GM23338 (cell line): ENCODE measurements at regions not wholly inside any gene's neighbourhood (a gene's known extent, or its start where the extent isn't known, plus 50 kb on each side); places are given as distances from the start of the nearest gene placed in this dataset.

Experiments used
- ATAC-seq: fragments of 200-7000 bp; cut with Tn5 transposase; 3 replicates; pipeline ENCODE4 v1.9.1; 2020
- DNase-seq: peaks from one replicate; pipeline ENCODE4 v3.0.0-alpha.2; 2015; ENCODE audit warnings: low spot score
- H2AFZ ChIP-seq: fragments of 200-600 bp; sonication (generic); 2 replicates; pipeline ENCODE4 v1.8.0; 2016; ENCODE audit warnings: antibody characterized with exemption, mild to moderate bottlenecking, moderate library complexity
- H3F3A ChIP-seq: fragments of 200-600 bp; sonication (generic); replicated peaks from 2 replicates; pipeline ENCODE4 v1.8.0; 2017; ENCODE audit warnings: antibody characterized with exemption, mixed run types, low read depth
- H3K27ac ChIP-seq: fragments of 200-600 bp; sonication (generic); 2 replicates; pipeline ENCODE4 v1.6.1; 2016; ENCODE audit warnings: low read depth
- H3K27me3 ChIP-seq: fragments of 200-600 bp; sonication (generic); 2 replicates; pipeline ENCODE4 v1.8.0; 2016; ENCODE audit warnings: mild to moderate bottlenecking, mixed run types, moderate library complexity; ENCODE audit not compliant: insufficient read depth
- H3K36me3 ChIP-seq: fragments of 200-600 bp; sonication (generic); 2 replicates; pipeline ENCODE4 v1.8.0; 2016; ENCODE audit warnings: mild to moderate bottlenecking; ENCODE audit not compliant: insufficient read depth
- H3K4me1 ChIP-seq: fragments of 200-600 bp; sonication (generic); 2 replicates; pipeline ENCODE4 v1.8.0; 2016; ENCODE audit warnings: mild to moderate bottlenecking, moderate library complexity; ENCODE audit not compliant: insufficient read depth
- H3K4me2 ChIP-seq: fragments of 200-600 bp; sonication (generic); 2 replicates; pipeline ENCODE4 v1.7.1; 2017; ENCODE audit warnings: mixed run types
- H3K4me3 ChIP-seq: fragments of 200-600 bp; sonication (generic); 2 replicates; pipeline ENCODE4 v1.6.1; 2016; ENCODE audit warnings: mixed run types
- H3K79me2 ChIP-seq: fragments of 200-600 bp; sonication (generic); replicated peaks from 2 replicates; pipeline ENCODE4 v1.8.0; 2017; ENCODE audit warnings: mild to moderate bottlenecking; ENCODE audit not compliant: insufficient read depth
- H3K9me2 ChIP-seq: fragments of 200-600 bp; sonication (generic); 2 replicates; pipeline ENCODE4 v1.8.0; 2017; ENCODE audit not compliant: insufficient read depth
- H4K20me1 ChIP-seq: fragments of 200-600 bp; sonication (generic); replicated peaks from 2 replicates; pipeline ENCODE4 v1.8.0; 2017; ENCODE audit warnings: mild to moderate bottlenecking; ENCODE audit not compliant: insufficient read depth
- H3K27ac Mint-ChIP-seq: 2 replicates; pipeline ENCODE4 v1.8.0; 2020; ENCODE audit warnings: inconsistent platforms, mild to moderate bottlenecking, moderate library complexity, mixed read lengths
- H3K27me3 Mint-ChIP-seq: 3 replicates; pipeline ENCODE4 v1.8.0; 2022; ENCODE audit warnings: low read depth, mild to moderate bottlenecking, moderate library complexity, mixed read lengths, inconsistent platforms; ENCODE audit not compliant: insufficient read depth, poor library complexity
- H3K36me3 Mint-ChIP-seq: 3 replicates; pipeline ENCODE4 v1.8.0; 2021; ENCODE audit warnings: low read depth, mild to moderate bottlenecking, inconsistent platforms, moderate library complexity, mixed read lengths
- H3K4me1 Mint-ChIP-seq: 3 replicates; pipeline ENCODE4 v1.8.0; 2020; ENCODE audit warnings: mild to moderate bottlenecking, inconsistent platforms, mixed read lengths
- H3K4me3 Mint-ChIP-seq: 3 replicates; pipeline ENCODE4 v1.8.0; 2021; ENCODE audit warnings: moderate library complexity, mild to moderate bottlenecking, inconsistent platforms, mixed read lengths
- H3K9me3 Mint-ChIP-seq: 3 replicates; pipeline ENCODE4 v1.8.0; 2020; ENCODE audit warnings: moderate library complexity, mild to moderate bottlenecking, inconsistent platforms, mixed read lengths
- EZH2 ChIP-seq: fragments of 200-600 bp; sonication (generic); IDR thresholded peaks from one replicate; pipeline ENCODE4 v1.8.0; 2017; ENCODE audit warnings: antibody characterized with exemption, mild to moderate bottlenecking, low read depth; ENCODE audit not compliant: unreplicated experiment
- JUNB ChIP-seq: IDR thresholded peaks from one replicate; pipeline ENCODE4 v1.6.1; 2016; ENCODE audit warnings: antibody characterized with exemption; ENCODE audit not compliant: unreplicated experiment
- TF ChIP-seq, protein P1 (sequence below): IDR thresholded peaks from one replicate; pipeline ENCODE4 v1.6.1; 2018; ENCODE audit warnings: antibody characterized with exemption; ENCODE audit not compliant: unreplicated experiment
- TF ChIP-seq, protein P2 (sequence below): fragments of 250-450 bp; sonication (Bioruptor Pico); IDR thresholded peaks from 2 replicates; pipeline ENCODE4 v1.5.0; 2020; ENCODE audit warnings: mild to moderate bottlenecking, moderate library complexity
- TF ChIP-seq, protein P3 (sequence below): IDR thresholded peaks from 2 replicates; pipeline ENCODE4 v1.6.1; 2016; ENCODE audit warnings: antibody characterized with exemption
- TF ChIP-seq, protein P4 (sequence below), 2 experiments: fragments of 200-600 bp in 1 of 2; sonication (generic) in 1 of 2; conservative IDR thresholded peaks; 2 replicates each; pipeline versions ENCODE4 v1.5.1 to v1.6.1; 2016 to 2017; ENCODE audit warnings: antibody characterized with exemption in 2 of 2, low read depth in 2 of 2, mild to moderate bottlenecking in 2 of 2, moderate library complexity in 1 of 2

DNA sequence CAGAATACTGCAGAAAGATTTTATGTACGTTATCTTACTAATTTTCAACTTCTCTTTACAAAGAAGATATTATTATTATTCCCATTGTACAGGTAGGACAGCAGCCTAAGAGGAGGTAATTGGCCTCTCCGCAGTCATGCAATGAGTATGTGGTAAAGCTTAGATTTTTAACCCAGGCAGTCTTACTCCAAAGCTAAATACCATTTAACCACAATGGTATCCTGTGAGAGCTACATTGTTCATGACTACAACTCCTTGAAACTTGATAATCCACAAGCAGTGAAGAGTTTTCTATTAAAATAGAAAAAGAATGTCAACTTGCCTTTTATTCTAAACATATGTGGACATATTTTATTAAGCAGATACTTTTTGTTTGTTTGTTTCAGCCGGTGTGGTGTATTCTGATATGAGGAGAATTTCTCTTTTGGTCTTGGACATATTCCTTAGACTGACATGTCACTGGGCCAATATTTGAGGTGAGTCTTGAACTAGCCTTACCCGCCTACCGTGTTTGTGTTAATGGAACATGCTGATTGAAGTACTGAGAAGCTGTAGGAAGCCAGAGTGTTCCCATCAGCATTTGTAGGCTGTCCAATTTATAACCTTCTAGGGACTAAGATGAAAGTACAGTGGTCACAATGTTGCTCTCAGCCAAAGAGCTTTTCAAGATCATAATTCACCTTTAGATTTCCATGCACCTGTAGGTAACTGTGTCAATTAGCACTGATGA, 293.9 kb upstream of the DCC start (continued):
- TF ChIP-seq, protein P1, sequence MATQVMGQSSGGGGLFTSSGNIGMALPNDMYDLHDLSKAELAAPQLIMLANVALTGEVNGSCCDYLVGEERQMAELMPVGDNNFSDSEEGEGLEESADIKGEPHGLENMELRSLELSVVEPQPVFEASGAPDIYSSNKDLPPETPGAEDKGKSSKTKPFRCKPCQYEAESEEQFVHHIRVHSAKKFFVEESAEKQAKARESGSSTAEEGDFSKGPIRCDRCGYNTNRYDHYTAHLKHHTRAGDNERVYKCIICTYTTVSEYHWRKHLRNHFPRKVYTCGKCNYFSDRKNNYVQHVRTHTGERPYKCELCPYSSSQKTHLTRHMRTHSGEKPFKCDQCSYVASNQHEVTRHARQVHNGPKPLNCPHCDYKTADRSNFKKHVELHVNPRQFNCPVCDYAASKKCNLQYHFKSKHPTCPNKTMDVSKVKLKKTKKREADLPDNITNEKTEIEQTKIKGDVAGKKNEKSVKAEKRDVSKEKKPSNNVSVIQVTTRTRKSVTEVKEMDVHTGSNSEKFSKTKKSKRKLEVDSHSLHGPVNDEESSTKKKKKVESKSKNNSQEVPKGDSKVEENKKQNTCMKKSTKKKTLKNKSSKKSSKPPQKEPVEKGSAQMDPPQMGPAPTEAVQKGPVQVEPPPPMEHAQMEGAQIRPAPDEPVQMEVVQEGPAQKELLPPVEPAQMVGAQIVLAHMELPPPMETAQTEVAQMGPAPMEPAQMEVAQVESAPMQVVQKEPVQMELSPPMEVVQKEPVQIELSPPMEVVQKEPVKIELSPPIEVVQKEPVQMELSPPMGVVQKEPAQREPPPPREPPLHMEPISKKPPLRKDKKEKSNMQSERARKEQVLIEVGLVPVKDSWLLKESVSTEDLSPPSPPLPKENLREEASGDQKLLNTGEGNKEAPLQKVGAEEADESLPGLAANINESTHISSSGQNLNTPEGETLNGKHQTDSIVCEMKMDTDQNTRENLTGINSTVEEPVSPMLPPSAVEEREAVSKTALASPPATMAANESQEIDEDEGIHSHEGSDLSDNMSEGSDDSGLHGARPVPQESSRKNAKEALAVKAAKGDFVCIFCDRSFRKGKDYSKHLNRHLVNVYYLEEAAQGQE: no peak
- TF ChIP-seq, protein P2, sequence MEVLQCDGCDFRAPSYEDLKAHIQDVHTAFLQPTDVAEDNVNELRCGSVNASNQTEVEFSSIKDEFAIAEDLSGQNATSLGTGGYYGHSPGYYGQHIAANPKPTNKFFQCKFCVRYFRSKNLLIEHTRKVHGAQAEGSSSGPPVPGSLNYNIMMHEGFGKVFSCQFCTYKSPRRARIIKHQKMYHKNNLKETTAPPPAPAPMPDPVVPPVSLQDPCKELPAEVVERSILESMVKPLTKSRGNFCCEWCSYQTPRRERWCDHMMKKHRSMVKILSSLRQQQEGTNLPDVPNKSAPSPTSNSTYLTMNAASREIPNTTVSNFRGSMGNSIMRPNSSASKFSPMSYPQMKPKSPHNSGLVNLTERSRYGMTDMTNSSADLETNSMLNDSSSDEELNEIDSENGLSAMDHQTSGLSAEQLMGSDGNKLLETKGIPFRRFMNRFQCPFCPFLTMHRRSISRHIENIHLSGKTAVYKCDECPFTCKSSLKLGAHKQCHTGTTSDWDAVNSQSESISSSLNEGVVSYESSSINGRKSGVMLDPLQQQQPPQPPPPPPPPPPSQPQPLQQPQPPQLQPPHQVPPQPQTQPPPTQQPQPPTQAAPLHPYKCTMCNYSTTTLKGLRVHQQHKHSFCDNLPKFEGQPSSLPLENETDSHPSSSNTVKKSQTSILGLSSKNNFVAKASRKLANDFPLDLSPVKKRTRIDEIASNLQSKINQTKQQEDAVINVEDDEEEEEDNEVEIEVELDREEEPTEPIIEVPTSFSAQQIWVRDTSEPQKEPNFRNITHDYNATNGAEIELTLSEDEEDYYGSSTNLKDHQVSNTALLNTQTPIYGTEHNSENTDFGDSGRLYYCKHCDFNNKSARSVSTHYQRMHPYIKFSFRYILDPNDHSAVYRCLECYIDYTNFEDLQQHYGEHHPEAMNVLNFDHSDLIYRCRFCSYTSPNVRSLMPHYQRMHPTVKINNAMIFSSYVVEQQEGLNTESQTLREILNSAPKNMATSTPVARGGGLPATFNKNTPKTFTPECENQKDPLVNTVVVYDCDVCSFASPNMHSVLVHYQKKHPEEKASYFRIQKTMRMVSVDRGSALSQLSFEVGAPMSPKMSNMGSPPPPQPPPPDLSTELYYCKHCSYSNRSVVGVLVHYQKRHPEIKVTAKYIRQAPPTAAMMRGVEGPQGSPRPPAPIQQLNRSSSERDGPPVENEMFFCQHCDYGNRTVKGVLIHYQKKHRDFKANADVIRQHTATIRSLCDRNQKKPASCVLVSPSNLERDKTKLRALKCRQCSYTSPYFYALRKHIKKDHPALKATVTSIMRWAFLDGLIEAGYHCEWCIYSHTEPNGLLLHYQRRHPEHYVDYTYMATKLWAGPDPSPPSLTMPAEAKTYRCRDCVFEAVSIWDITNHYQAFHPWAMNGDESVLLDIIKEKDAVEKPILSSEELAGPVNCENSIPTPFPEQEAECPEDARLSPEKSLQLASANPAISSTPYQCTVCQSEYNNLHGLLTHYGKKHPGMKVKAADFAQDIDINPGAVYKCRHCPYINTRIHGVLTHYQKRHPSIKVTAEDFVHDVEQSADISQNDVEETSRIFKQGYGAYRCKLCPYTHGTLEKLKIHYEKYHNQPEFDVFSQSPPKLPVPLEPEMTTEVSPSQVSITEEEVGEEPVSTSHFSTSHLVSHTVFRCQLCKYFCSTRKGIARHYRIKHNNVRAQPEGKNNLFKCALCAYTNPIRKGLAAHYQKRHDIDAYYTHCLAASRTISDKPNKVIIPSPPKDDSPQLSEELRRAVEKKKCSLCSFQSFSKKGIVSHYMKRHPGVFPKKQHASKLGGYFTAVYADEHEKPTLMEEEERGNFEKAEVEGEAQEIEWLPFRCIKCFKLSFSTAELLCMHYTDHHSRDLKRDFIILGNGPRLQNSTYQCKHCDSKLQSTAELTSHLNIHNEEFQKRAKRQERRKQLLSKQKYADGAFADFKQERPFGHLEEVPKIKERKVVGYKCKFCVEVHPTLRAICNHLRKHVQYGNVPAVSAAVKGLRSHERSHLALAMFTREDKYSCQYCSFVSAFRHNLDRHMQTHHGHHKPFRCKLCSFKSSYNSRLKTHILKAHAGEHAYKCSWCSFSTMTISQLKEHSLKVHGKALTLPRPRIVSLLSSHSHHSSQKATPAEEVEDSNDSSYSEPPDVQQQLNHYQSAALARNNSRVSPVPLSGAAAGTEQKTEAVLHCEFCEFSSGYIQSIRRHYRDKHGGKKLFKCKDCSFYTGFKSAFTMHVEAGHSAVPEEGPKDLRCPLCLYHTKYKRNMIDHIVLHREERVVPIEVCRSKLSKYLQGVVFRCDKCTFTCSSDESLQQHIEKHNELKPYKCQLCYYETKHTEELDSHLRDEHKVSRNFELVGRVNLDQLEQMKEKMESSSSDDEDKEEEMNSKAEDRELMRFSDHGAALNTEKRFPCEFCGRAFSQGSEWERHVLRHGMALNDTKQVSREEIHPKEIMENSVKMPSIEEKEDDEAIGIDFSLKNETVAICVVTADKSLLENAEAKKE (CRISPR knock-in tag): no peak

DNA sequence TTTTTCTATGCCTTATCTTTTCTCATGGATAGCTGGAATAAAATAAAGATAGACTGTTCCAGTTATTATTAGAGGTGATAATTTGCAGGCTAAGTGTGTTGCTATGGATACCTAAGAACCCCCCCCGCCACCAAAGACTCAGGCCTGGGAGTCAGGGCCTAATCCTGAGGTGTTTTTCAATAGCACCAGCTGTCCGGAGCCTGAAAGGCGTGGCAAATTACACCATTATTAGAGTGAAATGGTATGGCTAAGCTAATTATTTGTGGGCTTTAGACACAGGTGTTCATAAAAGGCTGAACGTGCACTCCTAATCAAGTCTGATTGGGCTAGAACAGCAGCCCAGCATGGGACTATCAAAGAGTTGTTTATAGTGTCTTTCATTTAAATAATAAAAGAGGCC, 293.2 kb upstream of the DCC start:
- Histone ChIP-seq H2AFZ (no peak overlapping the region), H3K79me2 (no peaks in the 10 kb centered on the region), H3K4me1 (no peaks in the 10 kb centered on the region), H4K20me1 (no peaks in the 10 kb centered on the region), H3K27ac (no peak overlapping the region), H3K27me3 (no peaks in the 10 kb centered on the region), H3K9me2 (no peaks in the 10 kb centered on the region; the same call in 1 of the 2 replicates), H3K4me2 (no peak overlapping the region), H3K36me3 (no peaks in the 10 kb centered on the region), H3K4me3 (no peak overlapping the region), H3F3A (no peaks in the 10 kb centered on the region)
- Mint-ChIP-seq H3K4me3 (no peak overlapping the region), H3K9me3 (no peaks in the 10 kb centered on the region), H3K27me3 (peaks cover 1% of the 10 kb centered on the region), H3K36me3 (no peaks in the 10 kb centered on the region), H3K4me1 (no peaks in the 10 kb centered on the region), H3K27ac (no peak overlapping the region)
- TF ChIP-seq EZH2 (no peak), JUNB (no peak)
- TF ChIP-seq, protein P3, sequence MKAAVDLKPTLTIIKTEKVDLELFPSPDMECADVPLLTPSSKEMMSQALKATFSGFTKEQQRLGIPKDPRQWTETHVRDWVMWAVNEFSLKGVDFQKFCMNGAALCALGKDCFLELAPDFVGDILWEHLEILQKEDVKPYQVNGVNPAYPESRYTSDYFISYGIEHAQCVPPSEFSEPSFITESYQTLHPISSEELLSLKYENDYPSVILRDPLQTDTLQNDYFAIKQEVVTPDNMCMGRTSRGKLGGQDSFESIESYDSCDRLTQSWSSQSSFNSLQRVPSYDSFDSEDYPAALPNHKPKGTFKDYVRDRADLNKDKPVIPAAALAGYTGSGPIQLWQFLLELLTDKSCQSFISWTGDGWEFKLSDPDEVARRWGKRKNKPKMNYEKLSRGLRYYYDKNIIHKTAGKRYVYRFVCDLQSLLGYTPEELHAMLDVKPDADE: no peak
- TF ChIP-seq, protein P4, sequence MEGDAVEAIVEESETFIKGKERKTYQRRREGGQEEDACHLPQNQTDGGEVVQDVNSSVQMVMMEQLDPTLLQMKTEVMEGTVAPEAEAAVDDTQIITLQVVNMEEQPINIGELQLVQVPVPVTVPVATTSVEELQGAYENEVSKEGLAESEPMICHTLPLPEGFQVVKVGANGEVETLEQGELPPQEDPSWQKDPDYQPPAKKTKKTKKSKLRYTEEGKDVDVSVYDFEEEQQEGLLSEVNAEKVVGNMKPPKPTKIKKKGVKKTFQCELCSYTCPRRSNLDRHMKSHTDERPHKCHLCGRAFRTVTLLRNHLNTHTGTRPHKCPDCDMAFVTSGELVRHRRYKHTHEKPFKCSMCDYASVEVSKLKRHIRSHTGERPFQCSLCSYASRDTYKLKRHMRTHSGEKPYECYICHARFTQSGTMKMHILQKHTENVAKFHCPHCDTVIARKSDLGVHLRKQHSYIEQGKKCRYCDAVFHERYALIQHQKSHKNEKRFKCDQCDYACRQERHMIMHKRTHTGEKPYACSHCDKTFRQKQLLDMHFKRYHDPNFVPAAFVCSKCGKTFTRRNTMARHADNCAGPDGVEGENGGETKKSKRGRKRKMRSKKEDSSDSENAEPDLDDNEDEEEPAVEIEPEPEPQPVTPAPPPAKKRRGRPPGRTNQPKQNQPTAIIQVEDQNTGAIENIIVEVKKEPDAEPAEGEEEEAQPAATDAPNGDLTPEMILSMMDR (conservative IDR thresholded peaks at IDR 0.05; ENCODE audit: low read depth in 2 of 2): no peak
- DNase-seq (no peak), ATAC-seq (no peak)
